ENCODE measurements at regions not wholly inside any gene's neighbourhood (a gene's known extent, or its start where the extent isn't known, plus 50 kb on each side); places are given as distances from the start of the nearest gene placed in this dataset.
"Not testable (repeated sequence)": the region's sequence is repeated elsewhere in the genome, so short reads cannot be mapped to it uniquely, and the experiment has no call there.

DNA sequence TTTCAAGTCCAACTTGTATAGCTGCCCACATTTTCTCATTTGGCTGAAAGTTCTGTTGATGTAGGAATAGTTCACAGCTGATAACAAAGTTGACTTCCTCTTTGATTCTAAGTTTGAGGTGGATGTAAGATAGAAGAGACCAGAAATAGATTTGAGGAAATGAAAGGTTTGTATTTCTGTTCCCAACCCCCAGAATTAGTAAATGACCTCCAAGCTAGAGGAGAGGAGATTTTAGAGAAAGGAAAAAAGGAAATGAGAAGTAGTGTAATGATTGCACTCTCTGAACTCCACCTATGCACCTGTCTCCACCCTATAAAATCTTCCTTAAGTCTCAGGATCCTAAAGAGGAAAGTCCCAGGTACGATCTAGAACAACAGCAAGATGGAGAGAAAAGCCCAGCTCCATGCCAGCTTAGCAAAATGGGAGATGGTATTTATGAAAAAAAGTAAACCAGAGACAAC is 130.4 kb upstream of the POC5 start:
- no peak overlapping the region for H3K27ac Mint-ChIP-seq
- H3K27me3 Mint-ChIP-seq, result peaks cover 3% of the 10 kb centered on the region
- H3K36me3 Mint-ChIP-seq, result no peaks in the 10 kb centered on the region
- CTCF ChIA-PET, result no interaction called here
- DNase-seq, result no peak
- H3K4me3 Mint-ChIP-seq, result no peak overlapping the region
- no peaks in the 10 kb centered on the region for H3K4me1 Mint-ChIP-seq
- H3K9me3 Mint-ChIP-seq, result no peaks in the 10 kb centered on the region

DNA sequence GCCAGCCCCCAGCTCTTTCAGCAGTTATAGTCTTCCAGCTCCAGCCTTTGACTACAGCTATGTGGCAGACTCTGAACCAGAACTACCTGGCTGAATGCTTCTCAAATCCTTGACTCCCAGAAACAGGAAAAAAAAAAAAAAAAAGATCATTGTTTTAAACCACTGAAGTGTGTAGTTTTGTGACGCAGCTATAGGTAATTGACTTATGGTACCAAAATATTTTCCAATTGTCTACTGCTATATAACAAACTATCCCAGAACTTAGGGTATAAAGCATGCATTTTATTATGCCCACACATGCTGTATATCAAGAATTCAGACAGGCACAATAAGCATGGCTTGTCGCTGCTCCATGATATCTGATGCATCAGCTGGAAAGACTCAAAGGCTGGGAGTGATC is 127.1 kb upstream of the POC5 start:
- no peak overlapping the region for H3K4me3 Mint-ChIP-seq
- no peaks in the 10 kb centered on the region for H3K4me1 Mint-ChIP-seq
- H3K27ac Mint-ChIP-seq, result no peak overlapping the region
- no peaks in the 10 kb centered on the region for H3K36me3 Mint-ChIP-seq
- no peaks in the 10 kb centered on the region for H3K9me3 Mint-ChIP-seq
- peaks cover 3% of the 10 kb centered on the region for H3K27me3 Mint-ChIP-seq
- no peak for DNase-seq
- CTCF ChIA-PET, result interaction anchor here (0.7 kb wide), 1 partner anchor 896 kb away, joined by 4 read pairs; no protein-coding TSS in a partner anchor

DNA sequence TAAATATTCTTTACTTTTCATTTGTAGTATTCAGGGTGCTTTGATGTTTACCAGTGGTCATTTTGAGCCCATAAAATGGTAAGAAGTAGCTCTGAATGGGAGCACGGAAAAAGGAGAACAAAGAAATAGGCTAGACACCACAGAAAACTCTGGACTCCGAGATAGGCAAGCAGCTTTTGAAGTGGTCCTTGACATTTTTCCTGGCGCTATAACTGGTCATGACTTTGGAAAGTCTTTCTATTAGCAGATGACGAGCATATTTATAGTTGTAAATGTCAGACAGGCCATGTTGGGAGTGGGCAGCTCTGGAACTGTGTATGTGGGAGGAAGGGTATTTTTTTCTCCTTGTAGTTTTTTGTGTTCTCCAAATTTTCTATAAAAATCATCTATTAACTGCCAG is 126.1 kb upstream of the POC5 start:
- Mint-ChIP-seq H3K36me3 (no peaks in the 10 kb centered on the region), H3K4me3 (no peak overlapping the region), H3K4me1 (no peaks in the 10 kb centered on the region), H3K27me3 (peaks cover 3% of the 10 kb centered on the region), H3K9me3 (no peaks in the 10 kb centered on the region), H3K27ac (no peak overlapping the region)
- DNase-seq, result no peak
- CTCF ChIA-PET, result no interaction called here

DNA sequence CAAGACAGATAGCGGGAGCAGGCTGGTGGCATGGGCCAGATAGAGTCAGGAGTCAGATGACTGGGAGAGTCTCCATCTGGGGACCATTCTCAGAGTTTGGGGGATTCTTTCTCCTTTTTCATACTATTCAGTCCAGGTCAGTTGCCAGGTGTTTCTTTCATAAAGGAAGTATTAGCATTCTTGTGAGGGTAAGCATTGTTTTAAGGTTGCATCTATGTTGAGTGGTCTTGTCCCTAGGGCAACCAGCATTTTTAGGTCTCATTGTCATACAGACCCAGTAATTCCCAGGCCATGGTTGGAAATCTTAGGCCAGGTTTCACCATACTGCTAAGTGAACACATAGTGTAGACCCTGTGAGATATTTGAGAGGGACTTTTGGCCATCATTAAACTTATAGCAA is 122.3 kb upstream of the POC5 start:
- Mint-ChIP-seq H3K27me3 (no peaks in the 10 kb centered on the region), H3K27ac (no peak overlapping the region), H3K36me3 (no peaks in the 10 kb centered on the region), H3K9me3 (no peaks in the 10 kb centered on the region), H3K4me1 (no peaks in the 10 kb centered on the region), H3K4me3 (no peak overlapping the region)
- no peak for DNase-seq
- CTCF ChIA-PET, result no interaction called here

DNA sequence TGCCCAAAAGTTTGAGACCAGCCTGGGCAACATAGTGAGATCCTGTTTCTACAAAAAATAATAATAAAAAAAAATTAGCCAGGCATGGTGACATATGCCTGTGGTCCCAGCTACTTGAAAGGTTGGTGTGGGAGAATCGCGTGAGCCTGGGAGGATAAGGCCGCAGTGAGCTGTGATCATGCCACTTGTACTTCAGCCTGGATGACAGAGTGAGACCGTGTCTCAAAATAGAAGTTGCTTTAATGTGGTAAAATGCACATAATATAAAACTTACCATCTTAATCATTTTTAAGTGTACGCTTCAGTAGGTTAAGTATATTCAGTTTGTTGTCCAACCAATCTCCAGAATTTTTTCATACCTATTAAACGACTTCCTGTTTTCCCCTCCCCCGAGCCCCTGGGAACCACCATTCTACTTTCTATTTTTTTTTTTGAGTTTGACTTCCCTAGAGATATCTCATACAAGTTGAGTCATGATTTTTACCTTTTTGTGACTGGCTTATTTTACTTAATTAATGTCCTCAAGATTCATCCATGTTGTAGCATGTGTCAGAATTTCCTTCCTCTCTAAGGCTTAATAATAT is 120.1 kb upstream of the POC5 start:
- Mint-ChIP-seq H3K4me1 (no peaks in the 10 kb centered on the region), H3K36me3 (no peaks in the 10 kb centered on the region), H3K27ac (no peak overlapping the region), H3K4me3 (no peak overlapping the region), H3K9me3 (no peaks in the 10 kb centered on the region), H3K27me3 (no peaks in the 10 kb centered on the region)
- CTCF ChIA-PET, result no interaction called here
- no peak for DNase-seq

DNA sequence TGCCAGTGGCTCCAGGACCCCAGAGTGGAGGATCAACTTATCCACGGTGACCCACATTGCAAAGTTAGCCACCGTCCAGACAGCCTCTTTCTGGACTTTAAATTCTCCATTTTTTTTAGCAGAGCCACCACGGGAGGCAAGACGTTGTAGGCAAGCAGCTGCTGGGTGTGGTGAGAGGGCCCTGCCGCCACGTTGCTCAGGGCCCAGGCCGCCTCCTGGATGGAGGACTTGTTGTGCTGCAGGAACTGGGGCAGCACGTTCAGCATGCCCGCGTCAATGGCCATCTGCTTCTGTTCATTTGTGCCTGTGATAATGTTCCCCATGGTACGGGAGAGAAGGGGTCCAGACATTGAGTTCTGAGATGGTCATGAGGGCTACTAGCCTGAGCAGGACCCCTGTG is 114.3 kb upstream of the POC5 start:
- H3K36me3 Mint-ChIP-seq, result no peaks in the 10 kb centered on the region
- H3K27ac Mint-ChIP-seq, result no peak overlapping the region
- H3K4me1 Mint-ChIP-seq, result no peaks in the 10 kb centered on the region
- CTCF ChIA-PET, result no interaction called here
- no peak for DNase-seq
- no peaks in the 10 kb centered on the region for H3K9me3 Mint-ChIP-seq
- H3K27me3 Mint-ChIP-seq, result no peaks in the 10 kb centered on the region
- H3K4me3 Mint-ChIP-seq, result no peak overlapping the region

DNA sequence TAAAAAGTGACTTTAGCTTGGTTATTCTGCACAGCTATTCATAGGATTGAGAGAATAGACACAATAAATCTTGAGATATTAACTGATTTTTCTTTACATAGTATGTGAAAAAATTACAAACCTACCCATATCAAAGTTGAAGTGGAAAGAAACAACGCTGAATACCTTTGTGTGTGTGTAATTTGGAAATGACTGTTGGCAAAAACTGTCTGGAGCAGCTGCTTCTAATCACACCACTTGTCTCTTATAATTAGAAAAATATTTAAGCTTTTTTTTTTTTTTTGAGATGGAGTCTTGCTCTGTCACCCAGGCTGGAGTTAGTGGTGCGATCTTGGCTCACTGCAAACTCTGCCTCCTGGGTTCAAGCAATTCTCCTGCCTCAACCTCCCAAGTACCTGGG is 110.8 kb upstream of the POC5 start:
- Mint-ChIP-seq H3K4me1 (no peaks in the 10 kb centered on the region), H3K27ac (no peak overlapping the region), H3K9me3 (no peaks in the 10 kb centered on the region), H3K4me3 (no peak overlapping the region), H3K36me3 (no peaks in the 10 kb centered on the region), H3K27me3 (peaks cover 4% of the 10 kb centered on the region)
- no peak for DNase-seq
- CTCF ChIA-PET, result no interaction called here

DNA sequence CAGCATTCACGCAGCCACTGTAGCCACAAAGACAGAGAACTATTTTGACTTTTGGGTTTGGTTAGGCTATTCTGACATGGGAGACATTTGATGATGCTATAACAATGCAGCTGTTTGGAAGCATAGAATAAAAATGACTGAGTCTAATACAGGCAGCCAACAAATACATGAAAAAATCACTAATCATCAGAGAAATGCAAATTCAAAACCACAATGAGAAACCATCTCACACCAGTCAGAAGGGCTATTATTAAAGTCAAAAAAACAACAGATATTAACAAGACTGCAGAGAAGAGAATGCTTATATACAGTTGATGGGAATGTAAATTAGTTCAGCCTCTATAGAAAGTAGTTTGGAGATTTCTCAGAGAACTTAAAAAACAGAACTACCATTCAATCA is 107.1 kb upstream of the POC5 start:
- H3K9me3 Mint-ChIP-seq, result peaks cover 4% of the 10 kb centered on the region
- peaks cover 4% of the 10 kb centered on the region for H3K27me3 Mint-ChIP-seq
- CTCF ChIA-PET, result no interaction called here
- H3K27ac Mint-ChIP-seq, result peak overlapping the region; percentile 53
- no peaks in the 10 kb centered on the region for H3K36me3 Mint-ChIP-seq
- H3K4me1 Mint-ChIP-seq, result no peaks in the 10 kb centered on the region
- no peak for DNase-seq
- H3K4me3 Mint-ChIP-seq, result no peak overlapping the region

DNA sequence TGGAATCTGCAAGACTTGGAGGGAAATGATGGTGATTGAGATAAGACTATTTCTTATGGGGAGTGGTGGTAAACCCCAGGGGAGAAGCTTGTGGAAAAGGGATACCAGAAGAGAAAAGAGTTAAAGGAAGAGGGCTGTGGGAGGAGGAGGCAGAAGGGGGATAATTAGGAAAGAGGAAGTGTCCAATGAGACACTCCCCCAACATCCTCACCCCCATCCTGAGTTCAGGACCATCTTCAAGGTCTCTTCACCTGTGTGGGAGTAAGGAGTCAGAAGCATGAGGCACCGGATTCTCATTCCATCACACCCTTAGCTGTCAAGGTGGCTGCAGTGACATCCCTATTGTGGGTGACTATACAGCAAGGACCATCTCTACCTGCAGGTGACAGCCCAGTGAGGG is 106.6 kb upstream of the POC5 start:
- Mint-ChIP-seq H3K4me1 (no peaks in the 10 kb centered on the region), H3K27ac (no peak overlapping the region)

DNA sequence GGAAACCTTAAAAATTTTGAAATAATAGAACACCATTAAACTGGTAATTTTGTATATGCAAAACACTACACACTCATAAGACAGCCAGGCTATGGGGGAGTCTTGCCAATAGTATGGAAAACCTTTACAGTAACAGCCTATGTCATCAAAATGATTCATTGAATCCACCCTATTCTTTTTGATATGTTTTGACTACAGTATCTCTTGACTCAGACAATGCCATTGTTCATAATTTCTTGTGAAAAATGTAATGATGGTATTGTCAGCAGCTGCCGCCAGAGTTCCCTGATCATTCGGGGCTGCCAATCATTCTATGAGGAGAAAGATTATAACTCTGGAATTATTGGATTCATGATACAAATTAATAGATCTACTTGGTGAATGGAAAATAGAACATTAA is 101.4 kb upstream of the POC5 start:
- CTCF ChIA-PET, result no interaction called here
- H3K27ac Mint-ChIP-seq, result no peak overlapping the region
- H3K4me1 Mint-ChIP-seq, result no peaks in the 10 kb centered on the region
- H3K36me3 Mint-ChIP-seq, result no peaks in the 10 kb centered on the region
- peaks cover 4% of the 10 kb centered on the region for H3K9me3 Mint-ChIP-seq
- no peak overlapping the region for H3K4me3 Mint-ChIP-seq
- DNase-seq, result no peak
- H3K27me3 Mint-ChIP-seq, result peaks cover 6% of the 10 kb centered on the region

More for the DNA sequence above, 106.6 kb upstream of the POC5 start:
- H3K9me3 Mint-ChIP-seq, result peaks cover 4% of the 10 kb centered on the region
- H3K36me3 Mint-ChIP-seq, result no peaks in the 10 kb centered on the region
- CTCF ChIA-PET, result no interaction called here
- H3K4me3 Mint-ChIP-seq, result no peak overlapping the region
- no peak for DNase-seq
- H3K27me3 Mint-ChIP-seq, result peaks cover 4% of the 10 kb centered on the region

DNA sequence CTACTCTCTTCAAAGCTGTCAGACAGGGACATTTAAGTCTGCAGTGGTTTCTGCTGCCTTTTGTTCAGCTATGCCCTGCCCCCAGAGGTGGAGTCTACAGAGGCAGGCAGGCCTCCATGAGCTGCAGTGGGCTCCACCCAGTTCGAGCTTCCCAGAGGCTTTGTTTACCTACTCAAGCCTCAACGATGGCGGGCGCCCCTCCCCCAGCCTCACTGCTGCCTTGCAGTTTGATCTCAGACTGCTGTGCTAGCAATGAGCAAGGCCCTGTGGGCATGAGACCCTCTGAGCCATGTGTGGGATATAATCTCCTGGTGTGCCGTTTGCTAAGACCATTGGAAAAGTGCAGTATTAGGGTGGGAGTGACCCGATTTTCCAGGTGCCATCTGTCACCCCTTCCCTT is 82.5 kb upstream of the POC5 start:
- H3K27me3 Mint-ChIP-seq, H3K4me3 Mint-ChIP-seq, H3K27ac Mint-ChIP-seq, H3K4me1 Mint-ChIP-seq, DNase-seq, H3K36me3 Mint-ChIP-seq, CTCF ChIA-PET: not testable (repeated sequence)
- H3K9me3 Mint-ChIP-seq, result peaks cover 17% of the 10 kb centered on the region

DNA sequence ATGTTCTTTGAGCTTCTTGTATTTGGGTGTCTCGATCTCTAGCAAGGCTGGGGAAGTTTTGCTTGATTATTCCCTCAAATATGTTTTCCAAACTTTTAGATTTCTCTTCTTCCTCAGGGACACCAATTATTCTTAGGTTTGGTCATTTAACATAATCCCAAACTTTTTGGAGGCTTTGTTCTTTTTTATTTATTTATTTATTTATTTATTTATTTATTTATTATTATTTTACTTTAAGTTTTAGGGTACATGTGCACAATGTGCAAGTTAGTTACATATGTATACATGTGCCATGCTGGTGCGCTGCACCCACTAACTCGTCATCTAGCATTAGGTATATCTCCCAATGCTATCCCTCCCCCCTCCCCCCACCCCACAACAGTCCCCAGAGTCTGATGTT is 52.1 kb upstream of the POC5 start:
- H3K4me1 Mint-ChIP-seq, H3K27ac Mint-ChIP-seq, H3K36me3 Mint-ChIP-seq, H3K4me3 Mint-ChIP-seq, DNase-seq, H3K27me3 Mint-ChIP-seq, CTCF ChIA-PET: not testable (repeated sequence)
- peaks cover 16% of the 10 kb centered on the region for H3K9me3 Mint-ChIP-seq
